ENCODE measurements at regions not wholly inside any gene's neighbourhood (a gene's known extent, or its start where the extent isn't known, plus 50 kb on each side); places are given as distances from the start of the nearest gene placed in this dataset.

DNA sequence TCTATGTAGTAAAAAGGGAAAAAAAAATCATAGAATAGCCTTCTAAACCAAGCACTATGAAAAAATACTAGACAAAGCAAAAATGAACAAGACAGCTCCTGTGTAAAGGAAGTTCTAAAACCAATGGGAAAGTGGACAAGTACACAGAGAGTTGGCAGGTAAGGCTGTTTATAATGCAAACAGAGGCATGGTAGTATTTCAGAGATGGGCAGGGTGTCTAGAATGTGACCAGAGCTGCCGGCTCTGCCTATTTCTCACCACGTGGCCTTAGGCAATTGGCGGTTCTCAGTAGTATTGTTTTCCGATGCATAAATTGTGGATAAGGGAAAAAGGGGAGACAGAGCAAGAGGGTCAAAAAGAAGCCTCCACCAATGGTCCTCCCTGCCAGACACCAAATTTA, 173.6 kb downstream of the ANKRD30B start:
- Histone ChIP-seq H3K36me3 (no peaks in the 10 kb centered on the region), H3K27ac (no peak overlapping the region), H3K9me3 (ENCODE audit: severe bottlenecking) (no peaks in the 10 kb centered on the region), H3K27me3 (ENCODE audit: insufficient read depth, low read depth, severe bottlenecking) (peaks cover 73% of the 10 kb centered on the region), H3K4me3 (ENCODE audit: low read depth, low read length) (no peak overlapping the region)
- TF ChIP-seq, protein P1, sequence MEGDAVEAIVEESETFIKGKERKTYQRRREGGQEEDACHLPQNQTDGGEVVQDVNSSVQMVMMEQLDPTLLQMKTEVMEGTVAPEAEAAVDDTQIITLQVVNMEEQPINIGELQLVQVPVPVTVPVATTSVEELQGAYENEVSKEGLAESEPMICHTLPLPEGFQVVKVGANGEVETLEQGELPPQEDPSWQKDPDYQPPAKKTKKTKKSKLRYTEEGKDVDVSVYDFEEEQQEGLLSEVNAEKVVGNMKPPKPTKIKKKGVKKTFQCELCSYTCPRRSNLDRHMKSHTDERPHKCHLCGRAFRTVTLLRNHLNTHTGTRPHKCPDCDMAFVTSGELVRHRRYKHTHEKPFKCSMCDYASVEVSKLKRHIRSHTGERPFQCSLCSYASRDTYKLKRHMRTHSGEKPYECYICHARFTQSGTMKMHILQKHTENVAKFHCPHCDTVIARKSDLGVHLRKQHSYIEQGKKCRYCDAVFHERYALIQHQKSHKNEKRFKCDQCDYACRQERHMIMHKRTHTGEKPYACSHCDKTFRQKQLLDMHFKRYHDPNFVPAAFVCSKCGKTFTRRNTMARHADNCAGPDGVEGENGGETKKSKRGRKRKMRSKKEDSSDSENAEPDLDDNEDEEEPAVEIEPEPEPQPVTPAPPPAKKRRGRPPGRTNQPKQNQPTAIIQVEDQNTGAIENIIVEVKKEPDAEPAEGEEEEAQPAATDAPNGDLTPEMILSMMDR (IDR thresholded peaks at IDR 0.05; ENCODE audit: low read depth, low read length), result no peak
- DNase-seq, result no peak

DNA sequence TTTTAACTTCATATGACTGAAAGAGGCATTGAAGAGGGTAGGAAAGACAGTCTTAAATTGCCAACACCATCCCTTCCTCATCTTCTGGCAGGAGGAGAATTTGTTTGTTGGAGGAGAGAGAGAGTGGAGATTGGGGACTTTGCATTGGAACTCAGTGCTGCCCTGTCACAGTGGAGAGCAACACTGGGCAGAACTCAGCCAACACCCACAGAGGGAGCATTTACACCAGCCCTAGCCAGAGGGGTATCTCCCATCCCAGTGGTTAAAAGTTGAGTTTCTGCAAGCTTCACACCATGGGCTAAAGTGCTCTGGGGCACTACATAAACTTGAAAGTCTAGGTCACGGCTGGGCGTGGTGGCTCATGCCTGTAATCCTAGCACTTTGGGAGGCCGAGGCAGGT, 174.1 kb downstream of the ANKRD30B start:
- DNase-seq, result no peak
- H3K4me3 ChIP-seq (ENCODE audit: low read depth, low read length), result no peak overlapping the region
- peaks cover 68% of the 10 kb centered on the region for H3K27me3 ChIP-seq (ENCODE audit: insufficient read depth, low read depth, severe bottlenecking)
- H3K27ac ChIP-seq, result no peak overlapping the region
- TF ChIP-seq, protein P1 (IDR thresholded peaks at IDR 0.05; ENCODE audit: low read depth, low read length), result no peak
- no peaks in the 10 kb centered on the region for H3K36me3 ChIP-seq
- no peaks in the 10 kb centered on the region for H3K9me3 ChIP-seq (ENCODE audit: severe bottlenecking)

DNA sequence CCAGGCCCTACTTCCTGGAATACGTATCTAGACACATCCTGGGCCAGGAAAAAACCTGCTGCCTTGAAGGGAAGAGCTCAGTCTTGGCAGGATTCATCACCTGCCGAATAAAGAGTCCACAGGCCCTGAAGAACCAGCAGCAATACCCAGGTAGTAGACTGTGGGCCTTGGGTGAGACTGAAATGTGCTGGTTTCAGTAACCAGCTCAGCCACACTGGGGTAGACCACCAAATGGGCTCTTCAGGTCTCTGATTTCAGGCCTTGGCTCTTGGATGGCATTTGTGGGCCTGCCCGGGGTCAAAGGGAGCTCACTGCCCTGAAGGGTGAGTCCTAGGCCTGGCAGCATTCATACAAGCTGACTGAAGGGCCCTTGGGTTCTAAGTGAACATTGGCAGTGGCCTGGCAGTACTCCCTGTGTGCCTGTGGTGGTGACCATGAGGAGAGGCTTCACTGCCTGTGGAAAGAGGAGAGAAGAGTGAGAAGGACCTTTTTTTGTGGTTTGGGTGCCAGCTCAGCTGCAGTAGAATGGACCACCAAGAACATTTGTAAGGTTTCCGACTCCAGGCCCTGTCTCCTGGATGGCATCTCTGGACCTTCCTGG, 175.1 kb downstream of the ANKRD30B start:
- Histone ChIP-seq H3K9me3 (ENCODE audit: severe bottlenecking) (no peaks in the 10 kb centered on the region), H3K27ac (no peak overlapping the region), H3K27me3 (ENCODE audit: insufficient read depth, low read depth, severe bottlenecking) (peaks cover 67% of the 10 kb centered on the region), H3K4me3 (ENCODE audit: low read depth, low read length) (no peak overlapping the region), H3K36me3 (no peaks in the 10 kb centered on the region)
- DNase-seq, result no peak
- TF ChIP-seq, protein P1 (IDR thresholded peaks at IDR 0.05; ENCODE audit: low read depth, low read length), result no peak

DNA sequence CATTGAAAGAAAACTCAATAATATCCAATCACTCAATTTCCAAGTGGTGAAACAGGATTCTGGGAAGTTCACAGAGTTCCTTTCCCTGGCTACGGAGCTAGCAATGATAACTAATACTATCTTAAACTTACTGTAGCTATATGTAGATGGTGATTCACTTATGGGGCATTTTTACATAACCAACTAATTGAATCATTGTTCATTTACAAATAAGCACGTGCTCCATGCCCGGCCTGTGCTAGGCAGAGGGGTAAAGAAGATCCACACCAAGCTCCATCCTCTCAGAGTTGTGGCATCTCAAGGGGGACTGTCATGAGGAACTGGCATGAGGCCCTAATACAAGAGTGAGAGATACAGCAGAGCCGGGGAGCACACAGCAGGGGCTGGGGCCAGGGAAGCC, 176.3 kb downstream of the ANKRD30B start:
- no peak for DNase-seq
- Histone ChIP-seq H3K4me3 (ENCODE audit: low read depth, low read length) (no peak overlapping the region), H3K36me3 (no peaks in the 10 kb centered on the region), H3K27ac (no peak overlapping the region), H3K27me3 (ENCODE audit: insufficient read depth, low read depth, severe bottlenecking) (peaks cover 64% of the 10 kb centered on the region), H3K9me3 (ENCODE audit: severe bottlenecking) (no peaks in the 10 kb centered on the region)
- TF ChIP-seq, protein P1 (IDR thresholded peaks at IDR 0.05; ENCODE audit: low read depth, low read length), result no peak

DNA sequence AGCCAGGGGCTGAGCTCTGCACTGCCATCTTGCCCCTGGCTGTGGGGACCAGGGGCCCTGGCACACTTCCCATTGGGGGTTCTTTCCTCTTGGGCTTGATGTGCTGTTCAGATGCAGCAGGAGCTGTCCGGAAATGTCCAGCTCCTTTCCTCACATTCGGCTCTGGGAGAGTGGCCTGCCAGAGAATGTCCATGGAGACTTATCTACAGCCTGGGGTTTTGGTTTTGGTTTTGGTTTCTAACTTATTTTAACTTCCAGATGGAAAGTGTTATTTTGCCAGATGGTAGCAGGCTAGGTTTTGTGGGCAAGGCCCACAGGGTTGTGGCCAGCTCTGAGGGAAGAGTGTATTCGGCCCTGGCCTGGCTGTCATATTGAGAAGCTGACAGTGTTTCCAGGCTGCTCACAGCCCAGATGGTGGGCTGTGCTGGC, 177.3 kb downstream of the ANKRD30B start:
- Histone ChIP-seq H3K36me3 (no peaks in the 10 kb centered on the region), H3K27me3 (ENCODE audit: insufficient read depth, low read depth, severe bottlenecking) (peaks cover 64% of the 10 kb centered on the region), H3K27ac (no peak overlapping the region), H3K9me3 (ENCODE audit: severe bottlenecking) (no peaks in the 10 kb centered on the region), H3K4me3 (ENCODE audit: low read depth, low read length) (no peak overlapping the region)
- TF ChIP-seq, protein P1 (IDR thresholded peaks at IDR 0.05; ENCODE audit: low read depth, low read length), result no peak
- DNase-seq, result no peak

DNA sequence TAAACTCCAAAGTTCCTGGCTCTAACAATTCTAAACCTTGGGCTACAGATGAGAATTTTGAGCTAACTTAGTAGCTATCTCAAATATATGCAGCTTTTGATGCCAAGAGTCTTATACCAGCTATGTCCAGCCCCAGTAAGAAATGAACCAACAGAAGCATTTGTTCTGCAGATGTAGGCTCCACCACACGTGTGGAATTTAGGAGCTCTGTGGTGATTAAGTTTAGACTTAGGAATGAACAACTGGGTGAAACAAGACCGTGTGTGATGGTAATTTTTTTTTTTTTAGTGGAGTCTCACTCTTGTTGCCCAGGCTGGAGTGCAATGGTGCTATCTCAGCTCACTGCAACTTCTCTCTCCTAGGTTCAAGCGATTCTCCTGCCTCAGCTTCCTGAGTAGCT, 179.7 kb downstream of the ANKRD30B start:
- DNase-seq, result no peak
- TF ChIP-seq, protein P1 (IDR thresholded peaks at IDR 0.05; ENCODE audit: low read depth, low read length), result no peak
- Histone ChIP-seq H3K27ac (no peak overlapping the region), H3K27me3 (ENCODE audit: insufficient read depth, low read depth, severe bottlenecking) (peaks cover 63% of the 10 kb centered on the region), H3K4me3 (ENCODE audit: low read depth, low read length) (no peak overlapping the region), H3K36me3 (no peaks in the 10 kb centered on the region), H3K9me3 (ENCODE audit: severe bottlenecking) (no peaks in the 10 kb centered on the region)
